ENCODE measurements at regions not wholly inside any gene's neighbourhood (a gene's known extent, or its start where the extent isn't known, plus 50 kb on each side); places are given as distances from the start of the nearest gene placed in this dataset.
"Not testable (repeated sequence)": the region's sequence is repeated elsewhere in the genome, so short reads cannot be mapped to it uniquely, and the experiment has no call there.

DNA sequence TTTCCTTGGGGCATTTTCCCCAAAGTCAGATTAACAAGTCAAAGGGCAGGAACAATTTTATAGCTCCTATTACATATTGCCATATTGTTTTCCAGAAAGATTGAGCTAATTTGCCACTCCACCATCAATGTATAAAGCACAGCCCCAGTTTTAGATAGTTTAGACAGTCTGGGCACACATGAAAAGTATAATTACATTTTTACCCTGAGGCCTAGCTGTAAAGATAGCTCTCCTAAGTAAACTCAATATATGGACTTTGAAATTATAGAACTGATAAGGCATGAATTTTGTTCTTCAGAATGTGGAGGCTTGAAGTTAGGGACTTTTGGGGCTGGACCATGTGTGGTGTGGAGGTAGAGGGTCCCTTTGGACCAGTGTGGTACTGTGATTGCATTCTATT lies 166.0 kb downstream of the FHIP1A start:
- H3K36me3 ChIP-seq (ENCODE audit: control insufficient read depth, insufficient read depth, low read length), result no peaks in the 10 kb centered on the region
- no peak overlapping the region for H3K4me3 ChIP-seq (ENCODE audit: low read length)
- no peak for DNase-seq
- H3K9me3 ChIP-seq (replicated peaks; ENCODE audit: control insufficient read depth, low read depth, low read length), result no peaks in the 10 kb centered on the region
- no peak overlapping the region for H3K27ac ChIP-seq (ENCODE audit: low read length)
- no peaks in the 10 kb centered on the region for H3K27me3 ChIP-seq (ENCODE audit: control insufficient read depth, insufficient read depth, low read length)
- no peaks in the 10 kb centered on the region for H3K4me1 ChIP-seq (ENCODE audit: control insufficient read depth, insufficient read depth, low read length)

DNA sequence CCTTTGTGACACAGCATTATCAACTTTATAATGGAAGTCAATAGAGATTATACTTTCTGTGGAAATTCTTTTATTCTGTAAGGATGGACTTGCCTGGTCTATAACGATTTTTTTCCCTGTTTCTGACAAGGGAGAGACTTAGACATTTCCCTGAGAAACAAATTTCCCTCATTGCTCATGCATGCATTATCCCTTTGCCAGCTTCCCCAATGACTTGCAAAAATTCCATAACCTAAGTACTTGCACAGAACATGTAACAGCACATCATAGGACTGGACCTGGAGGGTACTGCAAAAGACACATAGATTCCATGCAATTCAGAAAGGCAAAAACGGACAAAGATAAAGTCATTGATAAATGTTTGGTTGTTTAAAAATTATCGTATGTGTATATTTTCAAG lies 166.7 kb downstream of the FHIP1A start:
- no peaks in the 10 kb centered on the region for H3K4me1 ChIP-seq (ENCODE audit: control insufficient read depth, insufficient read depth, low read length)
- WGBS (ENCODE audit: insufficient coverage), result no CpG with 5 or more reads among the region's 3 CpGs
- H3K27ac ChIP-seq (ENCODE audit: low read length), result no peak overlapping the region
- no peaks in the 10 kb centered on the region for H3K27me3 ChIP-seq (ENCODE audit: control insufficient read depth, insufficient read depth, low read length)
- no peak for DNase-seq
- H3K36me3 ChIP-seq (ENCODE audit: control insufficient read depth, insufficient read depth, low read length), result no peaks in the 10 kb centered on the region
- H3K9me3 ChIP-seq (replicated peaks; ENCODE audit: control insufficient read depth, low read depth, low read length), result no peaks in the 10 kb centered on the region
- no peak overlapping the region for H3K4me3 ChIP-seq (ENCODE audit: low read length)

GRCh38 chr4:151576627-151577026 lies 167.7 kb downstream of the FHIP1A start:
- no peaks in the 10 kb centered on the region for H3K9me3 ChIP-seq (replicated peaks; ENCODE audit: control insufficient read depth, low read depth, low read length)

DNA sequence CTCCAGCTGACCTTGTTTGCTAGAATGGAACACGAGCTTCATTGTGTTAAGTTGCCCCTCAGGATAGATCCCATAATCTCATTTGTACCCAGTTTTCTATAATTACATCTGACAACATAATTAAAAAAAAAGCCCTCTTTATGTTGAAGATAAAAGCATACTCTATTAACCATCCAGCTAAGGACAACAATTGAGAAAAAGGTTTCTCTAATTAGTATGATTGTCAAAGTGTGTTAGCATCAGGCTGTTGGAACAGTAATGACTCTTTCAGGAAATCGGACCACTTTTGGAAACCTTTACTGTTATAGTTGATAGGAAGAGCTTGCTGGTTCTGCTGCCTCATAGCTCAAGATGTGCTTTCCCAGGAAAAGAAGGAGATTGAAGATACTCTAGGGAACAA lies 172.6 kb downstream of the FHIP1A start:
- no peak for DNase-seq
- 67% methylated on average over 1 of the region's 2 CpGs for WGBS (ENCODE audit: insufficient coverage)
- Histone ChIP-seq H3K27ac (ENCODE audit: low read length) (no peak overlapping the region), H3K4me3 (ENCODE audit: low read length) (no peak overlapping the region), H3K9me3 (replicated peaks; ENCODE audit: control insufficient read depth, low read depth, low read length) (no peaks in the 10 kb centered on the region), H3K4me1 (ENCODE audit: control insufficient read depth, insufficient read depth, low read length) (no peaks in the 10 kb centered on the region), H3K27me3 (ENCODE audit: control insufficient read depth, insufficient read depth, low read length) (no peaks in the 10 kb centered on the region), H3K36me3 (ENCODE audit: control insufficient read depth, insufficient read depth, low read length) (no peaks in the 10 kb centered on the region)

More at GRCh38 chr4:151576627-151577026, 167.7 kb downstream of the FHIP1A start:
- no peak overlapping the region for H3K4me3 ChIP-seq (ENCODE audit: low read length)
- no peaks in the 10 kb centered on the region for H3K27me3 ChIP-seq (ENCODE audit: control insufficient read depth, insufficient read depth, low read length)
- no peaks in the 10 kb centered on the region for H3K4me1 ChIP-seq (ENCODE audit: control insufficient read depth, insufficient read depth, low read length)
- DNase-seq, result no peak
- no CpG with 5 or more reads among the region's 1 CpG for WGBS (ENCODE audit: insufficient coverage)
- no peaks in the 10 kb centered on the region for H3K36me3 ChIP-seq (ENCODE audit: control insufficient read depth, insufficient read depth, low read length)
- no peak overlapping the region for H3K27ac ChIP-seq (ENCODE audit: low read length)

DNA sequence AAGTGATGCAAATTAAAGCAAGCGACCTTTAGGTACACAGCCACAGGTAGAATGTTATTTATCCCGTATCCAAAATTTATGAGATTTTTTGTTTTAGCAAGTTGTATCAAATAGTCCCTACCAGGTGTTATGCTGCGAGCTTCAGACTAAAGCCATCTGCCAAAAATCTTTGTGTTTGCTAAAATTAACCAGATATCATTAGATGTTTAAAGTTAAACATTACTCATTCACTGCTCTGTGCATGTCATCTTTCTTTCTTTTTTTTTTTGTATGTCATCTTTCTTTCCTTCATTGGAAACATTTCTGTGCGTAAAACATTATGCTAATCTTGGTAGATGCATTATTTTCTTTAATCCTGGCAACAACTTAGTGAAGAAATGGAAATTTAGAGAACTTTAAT lies 173.1 kb downstream of the FHIP1A start:
- no peaks in the 10 kb centered on the region for H3K27me3 ChIP-seq (ENCODE audit: control insufficient read depth, insufficient read depth, low read length)
- no peaks in the 10 kb centered on the region for H3K4me1 ChIP-seq (ENCODE audit: control insufficient read depth, insufficient read depth, low read length)
- no peak overlapping the region for H3K4me3 ChIP-seq (ENCODE audit: low read length)
- no peaks in the 10 kb centered on the region for H3K36me3 ChIP-seq (ENCODE audit: control insufficient read depth, insufficient read depth, low read length)
- no peak for DNase-seq
- no peak overlapping the region for H3K27ac ChIP-seq (ENCODE audit: low read length)
- WGBS (ENCODE audit: insufficient coverage), result no CpG with 5 or more reads among the region's 4 CpGs
- H3K9me3 ChIP-seq (replicated peaks; ENCODE audit: control insufficient read depth, low read depth, low read length), result no peaks in the 10 kb centered on the region

DNA sequence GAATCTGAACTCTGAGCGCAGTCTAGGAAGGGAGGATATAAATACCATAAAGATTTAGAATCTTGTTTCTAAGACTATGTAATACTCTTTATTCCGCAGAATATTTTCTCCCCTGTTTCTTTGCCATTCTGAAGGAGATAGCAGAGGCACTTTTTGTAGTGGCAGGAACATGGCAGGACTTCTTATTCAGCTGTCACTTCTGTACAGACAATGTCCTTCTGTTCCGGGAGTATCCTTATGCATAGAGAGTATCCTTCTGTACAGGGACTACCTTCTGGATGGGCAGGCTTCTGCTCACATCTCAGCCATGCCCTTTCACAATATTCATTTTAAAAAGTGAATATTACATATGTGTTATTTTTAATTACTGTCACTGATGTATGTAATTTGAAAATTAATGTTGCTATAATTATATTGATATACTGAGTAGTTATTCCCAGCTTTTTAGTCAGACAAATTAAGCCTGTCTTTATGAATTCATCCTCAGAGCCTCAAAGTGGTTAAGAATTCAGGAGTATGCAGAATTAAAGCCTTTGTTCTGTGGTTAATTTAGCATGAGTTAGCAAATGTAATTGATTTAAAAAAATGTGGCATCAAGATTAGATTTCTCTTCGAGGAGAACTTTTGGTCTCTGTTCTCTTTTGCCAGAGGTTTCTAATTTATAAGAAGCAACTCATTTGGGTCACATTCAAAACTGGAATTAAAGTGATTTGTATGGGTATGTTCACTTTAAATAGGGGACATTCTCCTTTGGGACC lies 174.4 kb downstream of the FHIP1A start:
- H3K27me3 ChIP-seq (ENCODE audit: control insufficient read depth, insufficient read depth, low read length), result no peaks in the 10 kb centered on the region
- no peak for DNase-seq
- no peak overlapping the region for H3K27ac ChIP-seq (ENCODE audit: low read length)
- no peaks in the 10 kb centered on the region for H3K9me3 ChIP-seq (replicated peaks; ENCODE audit: control insufficient read depth, low read depth, low read length)
- no peak overlapping the region for H3K4me3 ChIP-seq (ENCODE audit: low read length)
- no peaks in the 10 kb centered on the region for H3K4me1 ChIP-seq (ENCODE audit: control insufficient read depth, insufficient read depth, low read length)
- no CpG with 5 or more reads among the region's 4 CpGs for WGBS (ENCODE audit: insufficient coverage)
- no peaks in the 10 kb centered on the region for H3K36me3 ChIP-seq (ENCODE audit: control insufficient read depth, insufficient read depth, low read length)

GRCh38 chr4:151584101-151584500 lies 175.1 kb downstream of the FHIP1A start:
- no peaks in the 10 kb centered on the region for H3K36me3 ChIP-seq (ENCODE audit: control insufficient read depth, insufficient read depth, low read length)
- no peak for DNase-seq
- no peaks in the 10 kb centered on the region for H3K27me3 ChIP-seq (ENCODE audit: control insufficient read depth, insufficient read depth, low read length)
- H3K4me1 ChIP-seq (ENCODE audit: control insufficient read depth, insufficient read depth, low read length), result no peaks in the 10 kb centered on the region
- H3K4me3 ChIP-seq (ENCODE audit: low read length), result no peak overlapping the region
- H3K27ac ChIP-seq (ENCODE audit: low read length), result no peak overlapping the region
- no peaks in the 10 kb centered on the region for H3K9me3 ChIP-seq (replicated peaks; ENCODE audit: control insufficient read depth, low read depth, low read length)

- H3K4me3 ChIP-seq (ENCODE audit: low read length); H3K9me3 ChIP-seq (replicated peaks; ENCODE audit: control insufficient read depth, low read depth, low read length); H3K27me3 ChIP-seq (ENCODE audit: control insufficient read depth, insufficient read depth, low read length); H3K27ac ChIP-seq (ENCODE audit: low read length); H3K4me1 ChIP-seq (ENCODE audit: control insufficient read depth, insufficient read depth, low read length); H3K36me3 ChIP-seq (ENCODE audit: control insufficient read depth, insufficient read depth, low read length); DNase-seq: not testable (repeated sequence)
- no CpG with 5 or more reads among the region's 1 CpG for WGBS (ENCODE audit: insufficient coverage)
These were observed 165.2 kb downstream of the GATB start for GRCh38 chr4:151595629-151596028.

DNA sequence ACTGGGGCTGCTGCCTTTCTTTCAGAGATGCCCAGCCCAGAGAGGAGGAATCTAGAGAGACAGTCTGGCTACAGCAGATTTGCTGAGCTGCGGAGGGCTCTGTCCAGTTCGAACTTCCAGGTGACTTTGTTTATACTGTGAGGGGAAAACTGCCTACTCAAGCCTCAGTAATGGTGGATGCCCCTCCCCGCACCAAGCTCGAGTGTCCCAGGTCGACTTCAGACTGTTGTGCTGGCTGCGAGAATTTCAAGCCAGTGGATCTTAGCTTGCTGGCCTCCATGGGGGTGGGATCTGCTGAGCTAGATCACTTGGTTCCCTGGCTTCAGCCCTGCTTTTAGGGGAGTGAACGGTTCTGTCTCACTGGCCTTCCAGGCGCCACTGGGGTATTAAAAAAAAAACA lies 163.1 kb downstream of the GATB start:
- not testable (repeated sequence) for H3K4me3 ChIP-seq (ENCODE audit: low read length); H3K4me1 ChIP-seq (ENCODE audit: control insufficient read depth, insufficient read depth, low read length); H3K27ac ChIP-seq (ENCODE audit: low read length); DNase-seq; H3K36me3 ChIP-seq (ENCODE audit: control insufficient read depth, insufficient read depth, low read length); H3K9me3 ChIP-seq (replicated peaks; ENCODE audit: control insufficient read depth, low read depth, low read length); H3K27me3 ChIP-seq (ENCODE audit: control insufficient read depth, insufficient read depth, low read length)
- WGBS (ENCODE audit: insufficient coverage), result 78% methylated on average over 6 of the region's 8 CpGs

GRCh38 chr4:151599863-151600262 lies 160.9 kb downstream of the GATB start:
- H3K9me3 ChIP-seq (replicated peaks; ENCODE audit: control insufficient read depth, low read depth, low read length), result no peaks in the 10 kb centered on the region
- DNase-seq, result no peak
- H3K27ac ChIP-seq (ENCODE audit: low read length), result no peak overlapping the region
- no peaks in the 10 kb centered on the region for H3K4me1 ChIP-seq (ENCODE audit: control insufficient read depth, insufficient read depth, low read length)
- no peak overlapping the region for H3K4me3 ChIP-seq (ENCODE audit: low read length)
- H3K27me3 ChIP-seq (ENCODE audit: control insufficient read depth, insufficient read depth, low read length), result no peaks in the 10 kb centered on the region
- no CpG with 5 or more reads among the region's 2 CpGs for WGBS (ENCODE audit: insufficient coverage)
- no peaks in the 10 kb centered on the region for H3K36me3 ChIP-seq (ENCODE audit: control insufficient read depth, insufficient read depth, low read length)

DNA sequence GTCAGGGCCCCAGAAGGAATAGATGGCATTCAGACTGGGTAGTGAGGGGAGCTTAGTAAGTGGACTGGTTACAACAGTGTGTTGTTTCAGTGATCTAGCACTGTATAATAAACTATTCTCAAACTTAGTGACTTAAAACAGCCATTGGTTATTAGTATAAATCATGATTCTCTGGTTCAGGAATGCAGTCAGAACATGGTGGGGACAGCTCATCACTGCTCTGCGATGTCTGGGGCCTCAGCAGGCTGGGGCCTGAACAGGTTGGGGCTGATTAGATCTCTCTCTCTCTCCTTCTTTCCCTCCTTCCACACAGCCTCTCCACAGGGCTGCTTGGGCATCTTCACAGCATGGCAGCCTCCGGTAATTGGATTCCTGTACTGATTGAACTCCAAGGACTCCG lies 160.4 kb downstream of the GATB start:
- Histone ChIP-seq H3K27me3 (ENCODE audit: control insufficient read depth, insufficient read depth, low read length) (no peaks in the 10 kb centered on the region), H3K36me3 (ENCODE audit: control insufficient read depth, insufficient read depth, low read length) (no peaks in the 10 kb centered on the region), H3K9me3 (replicated peaks; ENCODE audit: control insufficient read depth, low read depth, low read length) (no peaks in the 10 kb centered on the region), H3K27ac (ENCODE audit: low read length) (no peak overlapping the region), H3K4me3 (ENCODE audit: low read length) (no peak overlapping the region), H3K4me1 (ENCODE audit: control insufficient read depth, insufficient read depth, low read length) (no peaks in the 10 kb centered on the region)
- 91% methylated on average over 1 of the region's 3 CpGs for WGBS (ENCODE audit: insufficient coverage)
- no peak for DNase-seq
